Testis (tissue), 2 donors: ENCODE measurements at regions not wholly inside any gene's neighbourhood (a gene's known extent, or its start where the extent isn't known, plus 50 kb on each side); places are given as distances from the start of the nearest gene placed in this dataset.

ENCODE experiments used
- DNase-seq: peaks from one replicate; pipeline ENCODE4 v3.0.0-alpha.2; 2019
- H3K27ac ChIP-seq, 2 donors: fragments of 200-600 bp; sonication (generic); one replicate each; pipeline ENCODE4 v1.5.1; 2019
- H3K27me3 ChIP-seq: fragments of 200-600 bp; sonication (generic); one replicate; pipeline ENCODE4 v1.5.1; 2019
- H3K36me3 ChIP-seq: fragments of 200-600 bp; sonication (generic); one replicate; pipeline ENCODE4 v1.5.1; 2017; ENCODE audit warnings: low read depth; ENCODE audit errors: missing control alignments
- H3K4me1 ChIP-seq: fragments of 200-600 bp; sonication (generic); one replicate; pipeline ENCODE4 v1.5.1; 2019
- H3K4me3 ChIP-seq, 2 donors: fragments of 200-600 bp; sonication (generic); one replicate each; pipeline ENCODE4 v1.5.1; 2017 to 2019
- H3K9me3 ChIP-seq: fragments of 200-600 bp; sonication (generic); one replicate; pipeline ENCODE4 v1.5.1; 2017
- CTCF ChIP-seq, 3 experiments: fragments of 450-650 bp in 2 of 3; fragments of 200-600 bp in 1 of 3; sonication (generic) in 1 of 3; IDR thresholded peaks; one replicate each; pipeline ENCODE4 v1.5.1; 2016 to 2019; ENCODE audit warnings: antibody characterized with exemption in 3 of 3, mild to moderate bottlenecking in 2 of 3, moderate library complexity in 1 of 3
- POLR2A ChIP-seq: fragments of 450-650 bp; IDR thresholded peaks from one replicate; pipeline ENCODE4 v1.6.1; 2017; ENCODE audit warnings: antibody characterized with exemption, mild to moderate bottlenecking, moderate library complexity
- WGBS, 2 donors: methylation state at CpG; one replicate each; pipeline ENCODE4 v1.1.5; 2018; 5-methylcytosine and 5-hydroxymethylcytosine counted together
- intact Hi-C: fragments of 100-400 bp; cut with DNase I; formaldehyde crosslinking; loops from one replicate; pipeline ENCODE4 v1.15.1; 2023; ENCODE audit warnings: low total_unique reads

- no peaks in the 10 kb centered on the region for H3K36me3 ChIP-seq
- no peaks in the 10 kb centered on the region for H3K9me3 ChIP-seq
- no peak overlapping the region for H3K4me3 ChIP-seq
- WGBS, 2 donors, result 94 to 95% methylated on average over 2 of the region's 2 CpGs
- intact Hi-C loops, result no loop called here
- no peaks in the 10 kb centered on the region for H3K27me3 ChIP-seq
- no peaks in the 10 kb centered on the region for H3K4me1 ChIP-seq
- DNase-seq, result no peak
- no peak overlapping the region for H3K27ac ChIP-seq
- no peak for TF ChIP-seq POLR2A
- TF ChIP-seq CTCF (IDR thresholded peaks at IDR 0.05), result no peak
Observed at GRCh38 chr15:96112018-96112417, 218.5 kb upstream of the NR2F2 start.

GRCh38 chr15:96115642-96116041 is 214.9 kb upstream of the NR2F2 start:
- Histone ChIP-seq H3K27ac (no peak overlapping the region), H3K4me1 (no peaks in the 10 kb centered on the region), H3K36me3 (no peaks in the 10 kb centered on the region), H3K9me3 (no peaks in the 10 kb centered on the region), H3K27me3 (no peaks in the 10 kb centered on the region), H3K4me3 (no peak overlapping the region)
- intact Hi-C loops, result no loop called here
- TF ChIP-seq CTCF (IDR thresholded peaks at IDR 0.05) (no peak), POLR2A (no peak)
- DNase-seq, result no peak
- whole genome bisulfite sequencing, 2 donors, result 85% methylated on average over 2 of the region's 2 CpGs

GRCh38 chr15:96117270-96117669 is 213.2 kb upstream of the NR2F2 start:
- no peaks in the 10 kb centered on the region for H3K4me1 ChIP-seq
- no peaks in the 10 kb centered on the region for H3K36me3 ChIP-seq
- intact Hi-C loops, result no loop called here
- H3K27ac ChIP-seq, result no peak overlapping the region
- no peak for DNase-seq
- H3K27me3 ChIP-seq, result no peaks in the 10 kb centered on the region
- 66 to 85% methylated on average over 4 of the region's 4 CpGs for WGBS, 2 donors
- no peaks in the 10 kb centered on the region for H3K9me3 ChIP-seq
- TF ChIP-seq CTCF (IDR thresholded peaks at IDR 0.05) (no peak), POLR2A (no peak)
- H3K4me3 ChIP-seq, result no peak overlapping the region

GRCh38 chr15:96119734-96120133 is 210.8 kb upstream of the NR2F2 start:
- WGBS, 2 donors, result 85 to 95% methylated on average over 12 of the region's 12 CpGs
- Histone ChIP-seq H3K27ac (no peak overlapping the region), H3K4me3 (no peak overlapping the region), H3K36me3 (no peaks in the 10 kb centered on the region), H3K9me3 (no peaks in the 10 kb centered on the region), H3K27me3 (no peaks in the 10 kb centered on the region), H3K4me1 (no peaks in the 10 kb centered on the region)
- intact Hi-C loops, result no loop called here
- no peak for DNase-seq
- TF ChIP-seq POLR2A (no peak), CTCF (IDR thresholded peaks at IDR 0.05) (no peak)

GRCh38 chr15:96121086-96121920 is 209.2 kb upstream of the NR2F2 start:
- TF ChIP-seq POLR2A (no peak), CTCF (IDR thresholded peaks at IDR 0.05) (no peak)
- no peak overlapping the region for H3K27ac ChIP-seq

More at GRCh38 chr15:96121086-96121920, 209.2 kb upstream of the NR2F2 start:
- Histone ChIP-seq H3K27me3 (no peaks in the 10 kb centered on the region), H3K4me3 (no peak overlapping the region), H3K4me1 (no peaks in the 10 kb centered on the region), H3K36me3 (no peaks in the 10 kb centered on the region), H3K9me3 (no peaks in the 10 kb centered on the region)
- DNase-seq, result no peak
- intact Hi-C loops, result no loop called here
- WGBS, 2 donors, result 78 to 83% methylated on average over 12 of the region's 12 CpGs
